ENCODE measurements at regions not wholly inside any gene's neighbourhood (a gene's known extent, or its start where the extent isn't known, plus 50 kb on each side); places are given as distances from the start of the nearest gene placed in this dataset.

DNA sequence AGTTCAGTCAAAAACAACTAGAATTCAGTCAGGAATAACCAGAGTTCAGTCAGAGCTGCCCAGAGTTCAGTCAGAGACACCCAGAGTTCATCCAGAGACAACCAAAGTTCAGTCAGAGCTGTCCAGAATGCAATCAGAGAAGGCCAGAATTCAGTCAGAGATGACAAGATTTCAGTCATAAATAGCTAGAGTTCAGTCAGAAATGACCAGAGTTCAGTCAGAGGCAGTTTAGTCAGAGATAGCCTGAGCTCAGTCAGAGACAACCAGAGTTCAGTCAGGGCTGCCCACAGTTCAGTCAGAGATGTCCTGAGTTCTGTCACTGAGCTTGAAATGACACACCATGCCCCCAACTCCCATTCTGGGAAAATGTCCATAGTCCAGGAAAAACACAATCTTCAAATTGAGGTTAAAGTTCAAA lies 1102.8 kb downstream of the BCL11B start:
- TF ChIP-seq POLR2A (IDR thresholded peaks at IDR 0.05; ENCODE audit: low read depth), result no peak
- no peak for TF ChIP-seq CTCF (IDR thresholded peaks at IDR 0.05)
